HL-60 (cell line): ENCODE measurements at regions not wholly inside any gene's neighbourhood (a gene's known extent, or its start where the extent isn't known, plus 50 kb on each side); places are given as distances from the start of the nearest gene placed in this dataset.

ENCODE experiments used
- POLR2AphosphoS5 ChIP-seq: IDR thresholded peaks from 2 replicates; pipeline ENCODE4 v1.6.1; 2012; ENCODE audit warnings: low read depth
- SPI1 ChIP-seq: IDR thresholded peaks from 2 replicates; pipeline ENCODE4 v1.6.1; 2012; ENCODE audit warnings: low read depth, mild to moderate bottlenecking, borderline replicate concordance
- TF ChIP-seq, protein P1 (sequence below): IDR thresholded peaks from one replicate; pipeline ENCODE4 v1.5.1; 2011; ENCODE audit warnings: low read length, control low read depth, inconsistent platforms; ENCODE audit not compliant: insufficient read depth
- TF ChIP-seq, protein P2 (sequence below): IDR thresholded peaks from 2 replicates; pipeline ENCODE4 v1.6.1; 2012; ENCODE audit warnings: low read depth; ENCODE audit not compliant: insufficient replicate concordance

DNA sequence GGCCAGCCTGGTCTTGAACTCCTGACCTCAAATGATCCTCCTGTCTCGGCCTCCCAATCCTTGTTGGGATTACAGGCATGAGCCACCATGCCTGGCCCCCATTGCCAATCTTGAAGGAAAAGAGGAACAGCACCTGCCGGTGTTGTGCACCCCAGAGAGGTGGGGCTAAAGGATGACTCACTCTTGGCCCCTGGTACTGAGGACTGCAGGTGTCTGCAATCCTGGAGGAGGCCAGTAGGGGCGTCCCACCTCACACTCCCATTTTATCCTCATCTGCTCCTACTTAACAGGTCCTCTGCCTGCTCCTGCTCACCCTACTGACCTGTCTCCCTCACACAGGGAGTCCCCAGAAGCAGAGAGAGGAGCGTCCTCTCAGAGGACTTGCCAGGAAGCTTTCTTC lies 390.4 kb downstream of the ARHGEF28 start:
- TF ChIP-seq, protein P1, sequence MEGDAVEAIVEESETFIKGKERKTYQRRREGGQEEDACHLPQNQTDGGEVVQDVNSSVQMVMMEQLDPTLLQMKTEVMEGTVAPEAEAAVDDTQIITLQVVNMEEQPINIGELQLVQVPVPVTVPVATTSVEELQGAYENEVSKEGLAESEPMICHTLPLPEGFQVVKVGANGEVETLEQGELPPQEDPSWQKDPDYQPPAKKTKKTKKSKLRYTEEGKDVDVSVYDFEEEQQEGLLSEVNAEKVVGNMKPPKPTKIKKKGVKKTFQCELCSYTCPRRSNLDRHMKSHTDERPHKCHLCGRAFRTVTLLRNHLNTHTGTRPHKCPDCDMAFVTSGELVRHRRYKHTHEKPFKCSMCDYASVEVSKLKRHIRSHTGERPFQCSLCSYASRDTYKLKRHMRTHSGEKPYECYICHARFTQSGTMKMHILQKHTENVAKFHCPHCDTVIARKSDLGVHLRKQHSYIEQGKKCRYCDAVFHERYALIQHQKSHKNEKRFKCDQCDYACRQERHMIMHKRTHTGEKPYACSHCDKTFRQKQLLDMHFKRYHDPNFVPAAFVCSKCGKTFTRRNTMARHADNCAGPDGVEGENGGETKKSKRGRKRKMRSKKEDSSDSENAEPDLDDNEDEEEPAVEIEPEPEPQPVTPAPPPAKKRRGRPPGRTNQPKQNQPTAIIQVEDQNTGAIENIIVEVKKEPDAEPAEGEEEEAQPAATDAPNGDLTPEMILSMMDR = no peak
- TF ChIP-seq POLR2AphosphoS5 = no peak
- TF ChIP-seq, protein P2, sequence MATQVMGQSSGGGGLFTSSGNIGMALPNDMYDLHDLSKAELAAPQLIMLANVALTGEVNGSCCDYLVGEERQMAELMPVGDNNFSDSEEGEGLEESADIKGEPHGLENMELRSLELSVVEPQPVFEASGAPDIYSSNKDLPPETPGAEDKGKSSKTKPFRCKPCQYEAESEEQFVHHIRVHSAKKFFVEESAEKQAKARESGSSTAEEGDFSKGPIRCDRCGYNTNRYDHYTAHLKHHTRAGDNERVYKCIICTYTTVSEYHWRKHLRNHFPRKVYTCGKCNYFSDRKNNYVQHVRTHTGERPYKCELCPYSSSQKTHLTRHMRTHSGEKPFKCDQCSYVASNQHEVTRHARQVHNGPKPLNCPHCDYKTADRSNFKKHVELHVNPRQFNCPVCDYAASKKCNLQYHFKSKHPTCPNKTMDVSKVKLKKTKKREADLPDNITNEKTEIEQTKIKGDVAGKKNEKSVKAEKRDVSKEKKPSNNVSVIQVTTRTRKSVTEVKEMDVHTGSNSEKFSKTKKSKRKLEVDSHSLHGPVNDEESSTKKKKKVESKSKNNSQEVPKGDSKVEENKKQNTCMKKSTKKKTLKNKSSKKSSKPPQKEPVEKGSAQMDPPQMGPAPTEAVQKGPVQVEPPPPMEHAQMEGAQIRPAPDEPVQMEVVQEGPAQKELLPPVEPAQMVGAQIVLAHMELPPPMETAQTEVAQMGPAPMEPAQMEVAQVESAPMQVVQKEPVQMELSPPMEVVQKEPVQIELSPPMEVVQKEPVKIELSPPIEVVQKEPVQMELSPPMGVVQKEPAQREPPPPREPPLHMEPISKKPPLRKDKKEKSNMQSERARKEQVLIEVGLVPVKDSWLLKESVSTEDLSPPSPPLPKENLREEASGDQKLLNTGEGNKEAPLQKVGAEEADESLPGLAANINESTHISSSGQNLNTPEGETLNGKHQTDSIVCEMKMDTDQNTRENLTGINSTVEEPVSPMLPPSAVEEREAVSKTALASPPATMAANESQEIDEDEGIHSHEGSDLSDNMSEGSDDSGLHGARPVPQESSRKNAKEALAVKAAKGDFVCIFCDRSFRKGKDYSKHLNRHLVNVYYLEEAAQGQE = no peak
- TF ChIP-seq SPI1 = no peak
